ENCODE measurements at regions not wholly inside any gene's neighbourhood (a gene's known extent, or its start where the extent isn't known, plus 50 kb on each side); places are given as distances from the start of the nearest gene placed in this dataset.
"Not testable (repeated sequence)": the region's sequence is repeated elsewhere in the genome, so short reads cannot be mapped to it uniquely, and the experiment has no call there.

DNA sequence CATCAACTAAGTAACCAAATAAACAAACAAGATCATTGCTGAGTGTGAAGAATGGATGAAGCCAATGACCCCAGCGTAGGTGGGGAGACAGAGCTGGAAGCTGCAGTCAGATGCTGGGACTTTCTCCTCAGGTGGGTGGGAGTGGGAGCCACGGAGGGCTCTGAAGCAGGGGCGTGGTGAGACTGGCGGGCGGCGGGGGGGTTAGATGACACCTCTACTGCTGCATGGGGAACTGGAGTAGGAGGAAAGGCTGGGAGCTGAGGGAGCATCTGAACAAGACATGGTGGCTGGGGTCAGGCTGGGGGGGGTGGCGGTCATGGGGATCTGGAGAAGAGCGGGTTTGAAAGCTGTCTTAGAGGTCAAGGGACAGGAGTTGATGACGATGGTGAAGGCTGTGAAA, 193.8 kb downstream of the C9orf50 start:
- no peaks in the 10 kb centered on the region for H3K9me3 ChIP-seq

GRCh38 chr9:129423755-129424154, 197.1 kb downstream of the C9orf50 start:
- H3K27me3 ChIP-seq; H3K4me1 ChIP-seq; H3K27ac ChIP-seq; H3K36me3 ChIP-seq; H3K9me3 ChIP-seq; H3K4me3 ChIP-seq; FAIRE-seq; ATAC-seq; DNase-seq; intact Hi-C loops (cut with DNase I): not testable (repeated sequence)
- 85 to 91% methylated on average over 8 of the region's 8 CpGs for WGBS, 2 donors

More for the DNA sequence above, 193.8 kb downstream of the C9orf50 start:
- WGBS, 2 donors, result 79 to 83% methylated on average over 9 of the region's 9 CpGs
- TF ChIP-seq, protein P1, sequence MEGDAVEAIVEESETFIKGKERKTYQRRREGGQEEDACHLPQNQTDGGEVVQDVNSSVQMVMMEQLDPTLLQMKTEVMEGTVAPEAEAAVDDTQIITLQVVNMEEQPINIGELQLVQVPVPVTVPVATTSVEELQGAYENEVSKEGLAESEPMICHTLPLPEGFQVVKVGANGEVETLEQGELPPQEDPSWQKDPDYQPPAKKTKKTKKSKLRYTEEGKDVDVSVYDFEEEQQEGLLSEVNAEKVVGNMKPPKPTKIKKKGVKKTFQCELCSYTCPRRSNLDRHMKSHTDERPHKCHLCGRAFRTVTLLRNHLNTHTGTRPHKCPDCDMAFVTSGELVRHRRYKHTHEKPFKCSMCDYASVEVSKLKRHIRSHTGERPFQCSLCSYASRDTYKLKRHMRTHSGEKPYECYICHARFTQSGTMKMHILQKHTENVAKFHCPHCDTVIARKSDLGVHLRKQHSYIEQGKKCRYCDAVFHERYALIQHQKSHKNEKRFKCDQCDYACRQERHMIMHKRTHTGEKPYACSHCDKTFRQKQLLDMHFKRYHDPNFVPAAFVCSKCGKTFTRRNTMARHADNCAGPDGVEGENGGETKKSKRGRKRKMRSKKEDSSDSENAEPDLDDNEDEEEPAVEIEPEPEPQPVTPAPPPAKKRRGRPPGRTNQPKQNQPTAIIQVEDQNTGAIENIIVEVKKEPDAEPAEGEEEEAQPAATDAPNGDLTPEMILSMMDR (IDR thresholded peaks at IDR 0.05), result no peak
- Histone ChIP-seq H3K27me3 (no peaks in the 10 kb centered on the region), H3K27ac (no peak overlapping the region), H3K36me3 (no peaks in the 10 kb centered on the region), H3K4me1 (no peaks in the 10 kb centered on the region), H3K4me3 (no peak overlapping the region)
- intact Hi-C loops (cut with DNase I), result no loop called here
- no peak for DNase-seq
- no peak for ATAC-seq
- no peak for FAIRE-seq

GRCh38 chr9:129423216-129423615, 197.7 kb downstream of the C9orf50 start:
- FAIRE-seq, result no peak
- H3K4me1 ChIP-seq, result no peaks in the 10 kb centered on the region
- H3K9me3 ChIP-seq, result no peaks in the 10 kb centered on the region
- ATAC-seq, result no peak
- no peaks in the 10 kb centered on the region for H3K27me3 ChIP-seq
- no peak for DNase-seq
- TF ChIP-seq, protein P1 (IDR thresholded peaks at IDR 0.05), result no peak
- no peak overlapping the region for H3K27ac ChIP-seq
- intact Hi-C loops (cut with DNase I), result no loop called here
- H3K4me3 ChIP-seq, result no peak overlapping the region
- WGBS, 2 donors, result 73 to 80% methylated on average over 6 of the region's 6 CpGs
- no peaks in the 10 kb centered on the region for H3K36me3 ChIP-seq

DNA sequence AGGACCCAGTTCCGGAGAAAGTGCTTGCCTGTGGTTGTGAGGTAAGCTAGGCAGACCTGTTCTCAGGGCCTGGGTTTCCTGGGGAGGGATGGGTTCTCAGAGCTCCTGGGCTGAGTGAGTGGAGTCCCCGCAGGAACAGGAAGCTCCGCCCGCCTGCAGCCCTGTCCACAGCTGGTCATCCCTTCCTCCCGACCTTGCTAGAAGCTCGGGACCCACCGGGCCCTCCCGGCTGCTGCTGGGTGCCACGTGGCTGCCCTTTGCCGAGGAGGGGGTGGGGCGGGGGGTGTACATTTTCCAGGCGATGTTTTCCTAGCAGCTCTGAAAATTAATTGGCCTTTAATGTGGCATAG, 198.1 kb downstream of the C9orf50 start:
- WGBS, 2 donors, result 58 to 66% methylated on average over 12 of the region's 12 CpGs
- no peak overlapping the region for H3K27ac ChIP-seq
- TF ChIP-seq, protein P1 (IDR thresholded peaks at IDR 0.05), result no peak

DNA sequence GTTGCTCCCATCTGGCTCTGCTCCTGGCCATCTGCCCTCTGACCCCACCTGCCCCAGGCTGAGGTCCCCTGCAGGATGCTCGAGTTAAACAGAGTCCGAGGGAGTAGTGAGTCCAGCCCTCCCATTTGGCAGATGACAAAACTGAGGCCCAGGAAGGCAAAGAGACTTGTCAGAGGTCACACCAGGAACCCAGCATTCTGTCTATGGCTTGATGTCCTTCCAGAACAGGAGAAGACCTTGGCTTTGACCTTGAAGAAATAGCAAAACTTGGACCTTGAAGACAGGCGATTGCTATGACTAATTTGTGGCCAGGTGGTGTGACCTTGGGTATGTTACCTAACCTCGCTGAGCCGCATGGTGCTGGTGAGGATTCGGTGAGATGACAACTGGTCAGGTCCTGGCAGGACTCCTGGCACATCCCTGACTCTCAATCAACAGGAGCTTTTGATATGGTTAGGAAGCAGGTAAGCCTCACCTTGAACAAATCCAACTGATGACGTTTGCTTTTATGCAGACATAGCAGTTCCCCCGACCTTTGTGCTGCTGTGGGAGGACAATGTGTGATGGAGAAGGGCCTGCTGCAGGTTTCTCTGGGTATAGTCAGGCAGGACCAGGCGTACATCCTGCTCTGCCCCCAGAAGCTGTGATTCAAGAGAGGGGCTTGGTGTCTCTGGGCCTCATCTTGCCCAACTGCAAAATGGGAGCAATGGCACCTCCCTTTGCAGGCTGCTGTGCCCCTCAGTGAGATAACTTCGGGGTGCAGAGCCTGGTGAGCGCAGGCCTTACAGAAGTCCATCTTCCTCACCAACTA, 198.7 kb downstream of the C9orf50 start:
- TF ChIP-seq, protein P1 (IDR thresholded peaks at IDR 0.05), result no peak
- Histone ChIP-seq H3K27me3 (no peaks in the 10 kb centered on the region), H3K4me1 (no peaks in the 10 kb centered on the region), H3K4me3 (no peak overlapping the region), H3K9me3 (no peaks in the 10 kb centered on the region), H3K36me3 (no peaks in the 10 kb centered on the region), H3K27ac (no peak overlapping the region)
- no peak for FAIRE-seq
- DNase-seq, result no peak
- 47 to 55% methylated on average over 11 of the region's 11 CpGs for whole genome bisulfite sequencing, 2 donors
- peak in 3 of 4 donors; percentile 25 to 39 (median 31) for ATAC-seq
- intact Hi-C loops (cut with DNase I), result no loop called here

More for the DNA sequence above, 198.1 kb downstream of the C9orf50 start:
- H3K27me3 ChIP-seq, result no peaks in the 10 kb centered on the region
- H3K4me1 ChIP-seq, result no peaks in the 10 kb centered on the region
- H3K4me3 ChIP-seq, result no peak overlapping the region
- no peak for DNase-seq
- peak in 2 of 4 donors; percentile 15 to 59 for ATAC-seq
- H3K36me3 ChIP-seq, result no peaks in the 10 kb centered on the region
- FAIRE-seq, result no peak
- intact Hi-C loops (cut with DNase I), result no loop called here
- no peaks in the 10 kb centered on the region for H3K9me3 ChIP-seq
